GM19468 (cell line): ENCODE measurements at regions not wholly inside any gene's neighbourhood (a gene's known extent, or its start where the extent isn't known, plus 50 kb on each side); places are given as distances from the start of the nearest gene placed in this dataset.
"Not testable (repeated sequence)": the region's sequence is repeated elsewhere in the genome, so short reads cannot be mapped to it uniquely, and the experiment has no call there.

Experiments
- ATAC-seq: cut with Tn5 transposase; IDR thresholded peaks from one replicate; pipeline ENCODE4 v1.9.1; 2021; ENCODE audit warnings: mild to moderate bottlenecking, moderate library complexity, moderate number of reproducible peaks; ENCODE audit not compliant: unreplicated experiment; ENCODE audit errors: extremely low read depth

- ATAC-seq, result no peak
Measured at GRCh38 chr14:38973083-38973700, 129.8 kb downstream of the SEC23A start.

- ATAC-seq, result no peak
Measured at GRCh38 chr14:38972511-38972910, 130.5 kb downstream of the SEC23A start.

GRCh38 chr14:38971258-38971921 lies 131.6 kb downstream of the SEC23A start:
- ATAC-seq, result no peak

- ATAC-seq, result no peak
Measured at GRCh38 chr14:38964630-38965029, 138.4 kb downstream of the SEC23A start.

- no peak for ATAC-seq
Measured at GRCh38 chr14:38960946-38961531, 142.0 kb downstream of the SEC23A start.

GRCh38 chr14:38959021-38959420 lies 144.0 kb downstream of the SEC23A start:
- ATAC-seq, result no peak

GRCh38 chr14:38958589-38958988 lies 144.4 kb downstream of the SEC23A start:
- ATAC-seq, result no peak

GRCh38 chr14:38951451-38951850 lies 151.6 kb downstream of the SEC23A start:
- ATAC-seq, result no peak

- ATAC-seq, result no peak
Measured at GRCh38 chr14:38950676-38951075, 152.4 kb downstream of the SEC23A start.

GRCh38 chr14:38948576-38948975 lies 154.5 kb downstream of the SEC23A start:
- no peak for ATAC-seq

- ATAC-seq, result no peak
Measured at GRCh38 chr14:38948171-38948570, 154.9 kb downstream of the SEC23A start.

GRCh38 chr14:38947343-38947742 lies 155.7 kb downstream of the SEC23A start:
- ATAC-seq, result no peak

- ATAC-seq, result no peak
Measured at GRCh38 chr14:38944691-38945090, 158.3 kb downstream of the SEC23A start.

- no peak for ATAC-seq
Measured at GRCh38 chr14:38941488-38941887, 161.5 kb downstream of the SEC23A start.

GRCh38 chr14:38932653-38933000 lies 170.4 kb downstream of the SEC23A start:
- ATAC-seq, result not testable (repeated sequence)

GRCh38 chr14:38931969-38932652 lies 170.9 kb downstream of the SEC23A start:
- ATAC-seq, result no peak

GRCh38 chr14:38930898-38931297 lies 172.1 kb downstream of the SEC23A start:
- no peak for ATAC-seq

GRCh38 chr14:38930022-38930421 lies 173.0 kb downstream of the SEC23A start:
- ATAC-seq, result no peak

- ATAC-seq, result no peak
Measured at GRCh38 chr14:38929416-38929815, 173.6 kb downstream of the SEC23A start.

GRCh38 chr14:38921893-38922292 lies 181.1 kb downstream of the SEC23A start:
- ATAC-seq, result not testable (repeated sequence)

- ATAC-seq, result no peak
Measured at GRCh38 chr14:38915125-38915524, 187.9 kb downstream of the SEC23A start.
